ENCODE measurements at regions not wholly inside any gene's neighbourhood (a gene's known extent, or its start where the extent isn't known, plus 50 kb on each side); places are given as distances from the start of the nearest gene placed in this dataset.
"Not testable (repeated sequence)": the region's sequence is repeated elsewhere in the genome, so short reads cannot be mapped to it uniquely, and the experiment has no call there.

- no peaks in the 10 kb centered on the region for H3K79me2 ChIP-seq (ENCODE audit: insufficient read depth, low read depth)
- H3K4me3 ChIP-seq (IDR thresholded peaks at IDR 0.05; ENCODE audit: insufficient read depth, low read depth, low read length) = no peak overlapping the region
- H3K9ac ChIP-seq = no peak overlapping the region
- H3K27ac ChIP-seq = no peak overlapping the region
- no peaks in the 10 kb centered on the region for H3K27me3 ChIP-seq (ENCODE audit: insufficient read depth, low read depth)
- no peaks in the 10 kb centered on the region for H4K20me1 ChIP-seq (ENCODE audit: insufficient read depth)
- H3K36me3 ChIP-seq (ENCODE audit: insufficient read depth) = no peaks in the 10 kb centered on the region
- H3K4me2 ChIP-seq = no peak overlapping the region
- H3K4me1 ChIP-seq (ENCODE audit: low read depth, poor library complexity, severe bottlenecking) = no peaks in the 10 kb centered on the region
- no peak overlapping the region for H2AFZ ChIP-seq (ENCODE audit: low read depth)
- TF ChIP-seq CTCF (conservative IDR thresholded peaks at IDR 0.05; ENCODE audit: low read depth, low read length) = no peak
These were observed 379.2 kb upstream of the GHITM start for GRCh38 chr10:83760142-83760541.

DNA sequence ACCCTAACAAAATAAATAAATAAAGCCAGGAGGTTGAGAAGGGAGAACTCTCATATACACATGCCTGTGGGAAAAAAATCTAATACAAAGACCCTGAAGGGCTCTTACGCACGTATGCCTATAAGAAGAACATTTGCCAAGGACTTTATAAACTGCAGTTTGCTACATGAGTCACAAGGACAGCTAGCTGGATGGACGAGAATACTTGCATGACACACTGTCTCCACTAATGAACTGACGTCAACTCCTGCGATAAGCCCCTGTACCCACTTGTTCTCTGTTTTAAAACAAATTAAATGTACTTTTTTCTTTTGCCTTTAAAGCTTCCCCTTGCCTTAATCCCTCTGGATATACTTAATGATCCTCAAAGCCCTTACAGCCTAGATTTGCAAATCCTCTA lies 374.6 kb upstream of the GHITM start:
- no peaks in the 10 kb centered on the region for H3K27me3 ChIP-seq (ENCODE audit: insufficient read depth, low read depth)
- no peak overlapping the region for H3K4me3 ChIP-seq (IDR thresholded peaks at IDR 0.05; ENCODE audit: insufficient read depth, low read depth, low read length)
- no peaks in the 10 kb centered on the region for H3K79me2 ChIP-seq (ENCODE audit: insufficient read depth, low read depth)
- H3K9ac ChIP-seq = no peak overlapping the region
- H3K4me1 ChIP-seq (ENCODE audit: low read depth, poor library complexity, severe bottlenecking) = no peaks in the 10 kb centered on the region
- no peak overlapping the region for H3K27ac ChIP-seq
- no peaks in the 10 kb centered on the region for H3K36me3 ChIP-seq (ENCODE audit: insufficient read depth)
- TF ChIP-seq CTCF (conservative IDR thresholded peaks at IDR 0.05; ENCODE audit: low read depth, low read length) = no peak
- no peak overlapping the region for H3K4me2 ChIP-seq
- H4K20me1 ChIP-seq (ENCODE audit: insufficient read depth) = no peaks in the 10 kb centered on the region
- no peak overlapping the region for H2AFZ ChIP-seq (ENCODE audit: low read depth)

DNA sequence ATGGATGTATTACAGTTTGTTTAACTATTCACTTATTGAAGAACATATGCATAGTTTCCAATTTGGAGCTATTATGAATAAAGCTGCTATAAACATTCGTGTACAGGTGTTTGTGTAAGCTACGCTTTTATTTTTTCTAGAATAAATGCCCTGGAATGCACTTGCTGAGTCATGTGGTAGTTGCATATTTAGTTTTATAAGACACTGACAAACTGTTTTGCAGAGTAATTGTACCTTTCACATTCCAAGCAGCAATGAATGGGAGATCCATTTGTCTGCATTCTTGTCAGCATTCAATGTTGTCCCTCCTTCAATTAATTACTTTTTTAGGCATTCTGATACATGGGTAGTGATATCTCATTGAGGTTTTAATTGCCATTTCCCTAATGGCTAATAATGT lies 373.6 kb upstream of the GHITM start:
- Histone ChIP-seq H4K20me1 (ENCODE audit: insufficient read depth) (no peaks in the 10 kb centered on the region), H3K79me2 (ENCODE audit: insufficient read depth, low read depth) (no peaks in the 10 kb centered on the region), H3K4me1 (ENCODE audit: low read depth, poor library complexity, severe bottlenecking) (no peaks in the 10 kb centered on the region), H3K4me3 (IDR thresholded peaks at IDR 0.05; ENCODE audit: insufficient read depth, low read depth, low read length) (no peak overlapping the region), H3K9ac (no peak overlapping the region), H3K27me3 (ENCODE audit: insufficient read depth, low read depth) (no peaks in the 10 kb centered on the region), H3K27ac (no peak overlapping the region), H3K4me2 (no peak overlapping the region), H3K36me3 (ENCODE audit: insufficient read depth) (no peaks in the 10 kb centered on the region), H2AFZ (ENCODE audit: low read depth) (no peak overlapping the region)
- TF ChIP-seq CTCF (conservative IDR thresholded peaks at IDR 0.05; ENCODE audit: low read depth, low read length) = no peak

- Histone ChIP-seq H3K27me3 (ENCODE audit: insufficient read depth, low read depth) (no peaks in the 10 kb centered on the region), H3K27ac (no peak overlapping the region), H2AFZ (ENCODE audit: low read depth) (no peak overlapping the region), H3K79me2 (ENCODE audit: insufficient read depth, low read depth) (no peaks in the 10 kb centered on the region), H3K4me1 (ENCODE audit: low read depth, poor library complexity, severe bottlenecking) (no peaks in the 10 kb centered on the region), H4K20me1 (ENCODE audit: insufficient read depth) (no peaks in the 10 kb centered on the region), H3K36me3 (ENCODE audit: insufficient read depth) (no peaks in the 10 kb centered on the region), H3K9ac (no peak overlapping the region), H3K4me3 (IDR thresholded peaks at IDR 0.05; ENCODE audit: insufficient read depth, low read depth, low read length) (no peak overlapping the region), H3K4me2 (no peak overlapping the region)
- TF ChIP-seq CTCF (conservative IDR thresholded peaks at IDR 0.05; ENCODE audit: low read depth, low read length) = no peak
These were observed 370.0 kb upstream of the GHITM start for GRCh38 chr10:83769281-83769820.

- H3K79me2 ChIP-seq (ENCODE audit: insufficient read depth, low read depth); H3K4me2 ChIP-seq: not testable (repeated sequence)
These were observed 352.6 kb upstream of the GHITM start for GRCh38 chr10:83786701-83787100.

More at GRCh38 chr10:83786701-83787100, 352.6 kb upstream of the GHITM start:
- H3K36me3 ChIP-seq (ENCODE audit: insufficient read depth); H2AFZ ChIP-seq (ENCODE audit: low read depth); H3K27me3 ChIP-seq (ENCODE audit: insufficient read depth, low read depth); H3K4me1 ChIP-seq (ENCODE audit: low read depth, poor library complexity, severe bottlenecking); H4K20me1 ChIP-seq (ENCODE audit: insufficient read depth); H3K9ac ChIP-seq; H3K4me3 ChIP-seq (IDR thresholded peaks at IDR 0.05; ENCODE audit: insufficient read depth, low read depth, low read length); H3K27ac ChIP-seq: not testable (repeated sequence)

Measured in KMS-11 (cell line).